ENCODE measurements at regions not wholly inside any gene's neighbourhood (a gene's known extent, or its start where the extent isn't known, plus 50 kb on each side); places are given as distances from the start of the nearest gene placed in this dataset.

GRCh38 chr13:109976206-109976997 is 190.0 kb upstream of the IRS2 start:
- H3K27me3 ChIP-seq = no peaks in the 10 kb centered on the region
- no peak overlapping the region for H3K4me3 ChIP-seq
- no peak for DNase-seq
- no peaks in the 10 kb centered on the region for H3K36me3 ChIP-seq
- H3K4me1 ChIP-seq = no peaks in the 10 kb centered on the region
- no peak for TF ChIP-seq CTCF (IDR thresholded peaks at IDR 0.05)
- TF ChIP-seq POLR2A (IDR thresholded peaks at IDR 0.05) = no peak
- WGBS, 2 donors = 70 to 71% methylated on average over 8 to 9 of the region's 9 CpGs
- H3K9me3 ChIP-seq = no peaks in the 10 kb centered on the region
- intact Hi-C loops (cut with DNase I) = no loop called here
- no peak overlapping the region for H3K27ac ChIP-seq

GRCh38 chr13:109974354-109974753 is 188.0 kb upstream of the IRS2 start:
- Histone ChIP-seq H3K27me3 (no peaks in the 10 kb centered on the region), H3K36me3 (no peaks in the 10 kb centered on the region), H3K4me1 (no peaks in the 10 kb centered on the region), H3K9me3 (no peaks in the 10 kb centered on the region), H3K27ac (no peak overlapping the region), H3K4me3 (no peak overlapping the region)
- 80 to 83% methylated on average over 5 to 7 of the region's 7 CpGs for WGBS, 2 donors
- TF ChIP-seq POLR2A (IDR thresholded peaks at IDR 0.05) (no peak), CTCF (IDR thresholded peaks at IDR 0.05) (no peak)
- no peak for DNase-seq
- intact Hi-C loops (cut with DNase I) = no loop called here

- no peaks in the 10 kb centered on the region for H3K27me3 ChIP-seq
- no peak for DNase-seq
- no peaks in the 10 kb centered on the region for H3K4me1 ChIP-seq
- 87 to 91% methylated on average over 7 to 10 of the region's 10 CpGs for WGBS, 2 donors
- H3K9me3 ChIP-seq = no peaks in the 10 kb centered on the region
- no peaks in the 10 kb centered on the region for H3K36me3 ChIP-seq
- TF ChIP-seq CTCF (IDR thresholded peaks at IDR 0.05) (no peak), POLR2A (IDR thresholded peaks at IDR 0.05) (no peak)
- H3K27ac ChIP-seq = no peak overlapping the region
- H3K4me3 ChIP-seq = no peak overlapping the region
- intact Hi-C loops (cut with DNase I) = no loop called here
Measured at GRCh38 chr13:109973279-109973678, 186.9 kb upstream of the IRS2 start.

- no peak for DNase-seq
- Histone ChIP-seq H3K27me3 (no peaks in the 10 kb centered on the region), H3K4me1 (no peaks in the 10 kb centered on the region), H3K9me3 (no peaks in the 10 kb centered on the region), H3K27ac (no peak overlapping the region), H3K36me3 (no peaks in the 10 kb centered on the region), H3K4me3 (no peak overlapping the region)
- 75 to 77% methylated on average over 10 of the region's 10 CpGs for WGBS, 2 donors
- no peak for TF ChIP-seq CTCF (IDR thresholded peaks at IDR 0.05)
- no peak for TF ChIP-seq POLR2A (IDR thresholded peaks at IDR 0.05)
- intact Hi-C loops (cut with DNase I) = no loop called here
Measured at GRCh38 chr13:109971456-109972090, 185.2 kb upstream of the IRS2 start.

GRCh38 chr13:109971006-109971405 is 184.6 kb upstream of the IRS2 start:
- no peak for DNase-seq
- TF ChIP-seq POLR2A (IDR thresholded peaks at IDR 0.05) (no peak), CTCF (IDR thresholded peaks at IDR 0.05) (no peak)

More at GRCh38 chr13:109971006-109971405, 184.6 kb upstream of the IRS2 start:
- H3K4me3 ChIP-seq = no peak overlapping the region
- no peaks in the 10 kb centered on the region for H3K36me3 ChIP-seq
- H3K4me1 ChIP-seq = no peaks in the 10 kb centered on the region
- intact Hi-C loops (cut with DNase I) = no loop called here
- WGBS, 2 donors = 61 to 69% methylated on average over 7 of the region's 7 CpGs
- H3K27ac ChIP-seq = no peak overlapping the region
- H3K9me3 ChIP-seq = no peaks in the 10 kb centered on the region
- H3K27me3 ChIP-seq = no peaks in the 10 kb centered on the region

Measured in esophagus squamous epithelium (tissue), 5 donors.